Thyroid gland (tissue), 4 donors: ENCODE measurements at regions not wholly inside any gene's neighbourhood (a gene's known extent, or its start where the extent isn't known, plus 50 kb on each side); places are given as distances from the start of the nearest gene placed in this dataset.

Experiments used
- DNase-seq, 2 donors: peaks; one replicate each; pipeline ENCODE4 v3.0.0-alpha.2; 2019
- H3K27ac ChIP-seq, 3 donors: fragments of 200-600 bp; sonication (generic); 1 replicate in 2 of 3; 2 replicates in 1 of 3; pipeline ENCODE4 v1.5.1; 2016 to 2019; ENCODE audit warnings: mild to moderate bottlenecking in 1 of 3, moderate library complexity in 1 of 3
- H3K27me3 ChIP-seq: fragments of 200-600 bp; sonication (generic); one replicate; pipeline ENCODE4 v1.5.1; 2019
- H3K36me3 ChIP-seq, 2 donors: fragments of 200-600 bp; sonication (generic); one replicate each; pipeline ENCODE4 v1.5.1; 2016 to 2019
- H3K4me1 ChIP-seq, 2 donors: fragments of 200-600 bp; sonication (generic); one replicate each; pipeline ENCODE4 v1.5.1; 2017 to 2019
- H3K4me3 ChIP-seq, 3 donors: fragments of 200-600 bp; sonication (generic); replicated peaks in 1 of 3; 1 replicate in 2 of 3; 2 replicates in 1 of 3; pipeline ENCODE4 v1.5.1; 2016; ENCODE audit warnings: mild to moderate bottlenecking in 1 of 3
- H3K9me3 ChIP-seq: fragments of 200-600 bp; sonication (generic); one replicate; pipeline ENCODE4 v1.5.1; 2017
- POLR2A ChIP-seq, 2 donors: fragments of 450-650 bp; IDR thresholded peaks; one replicate each; pipeline ENCODE4 v1.6.1; 2017; ENCODE audit warnings: antibody characterized with exemption in 2 of 2, mild to moderate bottlenecking in 2 of 2, moderate library complexity in 1 of 2
- WGBS, 2 donors: methylation state at CpG; one replicate each; pipeline ENCODE4 v1.1.5; 2017; 5-methylcytosine and 5-hydroxymethylcytosine counted together
- intact Hi-C: fragments of 100-400 bp; cut with DNase I; formaldehyde crosslinking; loops from one replicate; pipeline ENCODE4 v1.15.1; 2023
- TF ChIP-seq, protein P1 (sequence below), 6 experiments: fragments of 200-600 bp in 3 of 6; fragments of 450-650 bp in 3 of 6; sonication (generic) in 3 of 6; IDR thresholded peaks; one replicate each; pipeline ENCODE4 v1.5.1; 2016 to 2019; ENCODE audit warnings: antibody characterized with exemption in 6 of 6, mild to moderate bottlenecking in 2 of 6, inconsistent platforms in 1 of 6, moderate library complexity in 1 of 6

DNA sequence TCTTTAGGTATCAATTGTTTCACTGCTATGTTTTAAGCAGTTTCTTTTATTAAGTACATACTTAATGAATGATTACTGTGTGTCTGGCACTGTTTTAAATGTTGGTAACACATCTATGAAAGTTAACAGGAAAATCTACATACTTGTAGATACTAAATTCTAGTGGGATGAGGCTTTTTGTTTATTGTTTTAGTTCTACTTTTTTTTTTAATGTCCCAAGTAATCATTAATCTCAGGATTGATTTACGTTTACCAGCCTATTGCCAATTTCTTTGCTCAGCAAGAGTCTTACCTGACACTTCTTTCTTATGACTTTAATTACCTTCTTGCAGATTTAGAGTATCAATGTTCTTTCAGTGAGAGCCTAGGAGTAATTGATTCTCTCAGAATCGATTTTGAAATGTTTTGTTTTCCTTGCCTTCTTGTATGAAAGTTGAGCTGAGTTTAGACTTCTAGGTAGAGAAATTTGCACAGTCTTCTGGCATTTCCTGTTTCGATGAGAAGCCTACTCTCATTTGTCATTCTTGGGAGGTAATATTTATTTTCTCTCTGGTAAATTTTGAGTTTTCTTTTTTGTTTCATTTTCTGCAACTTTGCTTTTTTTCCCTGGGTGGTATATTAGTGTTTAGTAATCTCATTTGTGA is 235.2 kb upstream of the ANKRD50 start:
- Histone ChIP-seq H3K9me3 (no peaks in the 10 kb centered on the region), H3K4me1 (peaks cover 0 to 4% of the 10 kb centered on the region in 2 donors), H3K4me3 (no peak overlapping the region), H3K27me3 (no peaks in the 10 kb centered on the region), H3K27ac (no peak overlapping the region), H3K36me3 (no peaks in the 10 kb centered on the region)
- intact Hi-C loops, result no loop called here
- TF ChIP-seq POLR2A (IDR thresholded peaks at IDR 0.05), result no peak
- TF ChIP-seq, protein P1, sequence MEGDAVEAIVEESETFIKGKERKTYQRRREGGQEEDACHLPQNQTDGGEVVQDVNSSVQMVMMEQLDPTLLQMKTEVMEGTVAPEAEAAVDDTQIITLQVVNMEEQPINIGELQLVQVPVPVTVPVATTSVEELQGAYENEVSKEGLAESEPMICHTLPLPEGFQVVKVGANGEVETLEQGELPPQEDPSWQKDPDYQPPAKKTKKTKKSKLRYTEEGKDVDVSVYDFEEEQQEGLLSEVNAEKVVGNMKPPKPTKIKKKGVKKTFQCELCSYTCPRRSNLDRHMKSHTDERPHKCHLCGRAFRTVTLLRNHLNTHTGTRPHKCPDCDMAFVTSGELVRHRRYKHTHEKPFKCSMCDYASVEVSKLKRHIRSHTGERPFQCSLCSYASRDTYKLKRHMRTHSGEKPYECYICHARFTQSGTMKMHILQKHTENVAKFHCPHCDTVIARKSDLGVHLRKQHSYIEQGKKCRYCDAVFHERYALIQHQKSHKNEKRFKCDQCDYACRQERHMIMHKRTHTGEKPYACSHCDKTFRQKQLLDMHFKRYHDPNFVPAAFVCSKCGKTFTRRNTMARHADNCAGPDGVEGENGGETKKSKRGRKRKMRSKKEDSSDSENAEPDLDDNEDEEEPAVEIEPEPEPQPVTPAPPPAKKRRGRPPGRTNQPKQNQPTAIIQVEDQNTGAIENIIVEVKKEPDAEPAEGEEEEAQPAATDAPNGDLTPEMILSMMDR (IDR thresholded peaks at IDR 0.05), result no peak
- WGBS, 2 donors, result 65 to 72% methylated on average over 3 of the region's 3 CpGs
- no peak for DNase-seq

DNA sequence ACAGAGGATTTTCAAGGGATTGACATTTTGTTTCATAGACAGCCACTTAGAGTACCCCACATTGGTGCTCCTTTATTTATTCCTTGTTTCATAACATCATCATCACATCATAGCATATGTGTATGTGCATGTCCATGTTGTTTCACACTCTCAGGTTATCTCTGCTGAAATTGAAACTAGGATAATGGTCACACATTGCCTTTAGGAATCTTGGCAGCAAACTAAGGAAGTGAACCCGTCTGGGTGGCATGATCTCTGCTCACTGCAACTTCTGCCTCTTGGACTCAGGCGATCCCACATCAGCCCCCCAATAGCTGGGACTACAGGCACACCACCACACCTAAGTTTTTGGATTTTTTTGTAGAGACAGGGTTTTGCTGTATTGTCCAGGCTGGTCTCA is 234.2 kb upstream of the ANKRD50 start:
- TF ChIP-seq, protein P1 (IDR thresholded peaks at IDR 0.05), result no peak
- no peak for TF ChIP-seq POLR2A (IDR thresholded peaks at IDR 0.05)

DNA sequence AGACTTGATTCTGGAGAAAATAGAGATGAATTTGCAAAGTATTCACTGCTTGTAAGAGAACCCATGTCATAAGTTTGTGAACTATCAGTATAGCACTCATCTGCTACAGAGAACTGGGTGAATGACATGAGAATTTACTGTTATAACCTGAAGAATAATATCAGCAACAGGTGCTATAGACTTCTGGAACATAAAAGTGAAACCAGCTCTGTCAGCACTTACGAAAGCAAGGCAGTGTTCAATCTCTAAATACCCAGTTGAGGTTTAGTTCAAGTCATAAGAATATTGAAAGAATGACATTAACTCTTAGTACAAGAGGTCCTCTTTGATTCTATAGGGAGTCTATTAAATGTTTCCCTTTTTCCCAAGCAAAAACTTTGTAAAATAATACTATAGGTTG is 232.9 kb upstream of the ANKRD50 start:
- no peak overlapping the region for H3K27ac ChIP-seq
- no peaks in the 10 kb centered on the region for H3K27me3 ChIP-seq
- no peaks in the 10 kb centered on the region for H3K36me3 ChIP-seq
- intact Hi-C loops, result no loop called here
- H3K9me3 ChIP-seq, result no peaks in the 10 kb centered on the region
- TF ChIP-seq, protein P1 (IDR thresholded peaks at IDR 0.05), result no peak
- TF ChIP-seq POLR2A (IDR thresholded peaks at IDR 0.05), result no peak
- DNase-seq, result no peak
- 73 to 77% methylated on average over 1 of the region's 1 CpG for WGBS, 2 donors
- no peak overlapping the region for H3K4me3 ChIP-seq
- peaks cover 5 to 14% of the 10 kb centered on the region in 2 donors for H3K4me1 ChIP-seq

More for the DNA sequence above, 234.2 kb upstream of the ANKRD50 start:
- no peaks in the 10 kb centered on the region for H3K9me3 ChIP-seq
- peak in 1 of 2 donors; percentile 4 for DNase-seq
- no peaks in the 10 kb centered on the region for H3K27me3 ChIP-seq
- 51 to 72% methylated on average over 2 of the region's 2 CpGs for WGBS, 2 donors
- no peak overlapping the region for H3K27ac ChIP-seq
- intact Hi-C loops, result no loop called here
- H3K36me3 ChIP-seq, result no peaks in the 10 kb centered on the region
- no peak overlapping the region for H3K4me3 ChIP-seq
- H3K4me1 ChIP-seq, result peaks cover 0 to 4% of the 10 kb centered on the region in 2 donors

DNA sequence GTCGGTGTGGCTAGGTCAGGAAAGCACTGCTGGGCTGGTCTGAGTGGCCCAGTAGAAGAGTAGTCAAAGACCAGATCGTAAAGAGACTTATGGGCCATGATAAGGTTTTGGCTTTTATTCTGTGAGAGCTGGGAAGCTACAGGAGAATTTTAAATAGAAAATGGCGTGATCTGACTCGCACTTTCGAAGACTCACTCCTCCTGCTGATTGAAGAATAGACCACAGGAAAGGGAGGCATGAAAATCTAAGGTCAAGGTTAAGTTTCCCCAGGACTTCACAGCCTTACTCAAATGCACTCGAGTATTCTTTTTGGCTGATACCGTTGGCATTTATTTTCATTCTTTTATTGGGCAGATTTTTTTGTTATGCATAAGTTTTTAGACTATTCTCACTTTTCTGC is 231.4 kb upstream of the ANKRD50 start:
- no peaks in the 10 kb centered on the region for H3K27me3 ChIP-seq
- 88 to 94% methylated on average over 7 of the region's 7 CpGs for WGBS, 2 donors
- DNase-seq, result no peak
- no peaks in the 10 kb centered on the region for H3K36me3 ChIP-seq
- intact Hi-C loops, result no loop called here
- H3K9me3 ChIP-seq, result no peaks in the 10 kb centered on the region
- H3K27ac ChIP-seq, result no peak overlapping the region
- H3K4me1 ChIP-seq, result peaks cover 20 to 26% of the 10 kb centered on the region in 2 donors
- TF ChIP-seq, protein P1 (IDR thresholded peaks at IDR 0.05), result no peak
- no peak for TF ChIP-seq POLR2A (IDR thresholded peaks at IDR 0.05)
- H3K4me3 ChIP-seq, result no peak overlapping the region

DNA sequence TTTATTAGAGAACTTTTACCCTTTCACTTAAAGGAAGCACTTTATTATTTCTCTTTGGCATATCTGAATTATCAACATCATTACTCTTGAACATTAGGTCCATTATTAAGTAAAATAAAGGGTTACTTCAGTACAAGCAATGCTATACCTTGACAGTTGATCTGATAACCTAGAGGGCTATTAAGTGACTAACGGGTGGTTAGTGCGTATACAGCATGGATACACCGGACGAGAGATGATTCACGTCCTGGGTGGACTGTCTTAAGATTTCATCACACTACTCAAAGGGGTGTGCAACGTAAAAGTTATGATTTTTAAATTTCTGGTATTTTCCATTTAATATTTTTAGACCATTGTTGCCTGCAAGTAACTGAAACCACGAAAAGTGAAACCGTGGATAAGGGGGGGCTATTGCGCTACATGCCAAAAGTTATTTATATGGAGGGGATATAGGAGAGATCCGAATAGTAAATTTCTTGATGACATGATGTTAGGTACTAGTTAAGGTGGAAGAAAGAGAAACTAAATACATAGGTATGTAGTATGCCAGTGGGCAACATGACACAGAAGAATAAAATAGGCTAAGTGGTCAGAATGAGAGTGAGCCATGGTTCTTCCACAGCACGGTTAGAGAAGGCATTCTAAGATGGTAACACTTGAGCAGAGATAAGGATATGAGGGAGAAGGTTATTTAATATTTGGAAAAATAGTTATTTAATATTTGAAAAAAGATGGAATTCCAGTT is 230.8 kb upstream of the ANKRD50 start:
- 87 to 94% methylated on average over 11 of the region's 11 CpGs for WGBS, 2 donors
- no peak for DNase-seq
- Histone ChIP-seq H3K36me3 (no peaks in the 10 kb centered on the region), H3K4me3 (no peak overlapping the region), H3K27ac (no peak overlapping the region), H3K27me3 (no peaks in the 10 kb centered on the region), H3K4me1 (peaks cover 26 to 30% of the 10 kb centered on the region in 2 donors), H3K9me3 (no peaks in the 10 kb centered on the region)
- TF ChIP-seq POLR2A (IDR thresholded peaks at IDR 0.05), result no peak
- TF ChIP-seq, protein P1 (IDR thresholded peaks at IDR 0.05), result no peak
- intact Hi-C loops, result no loop called here
